ENCODE measurements at regions not wholly inside any gene's neighbourhood (a gene's known extent, or its start where the extent isn't known, plus 50 kb on each side); places are given as distances from the start of the nearest gene placed in this dataset.

DNA sequence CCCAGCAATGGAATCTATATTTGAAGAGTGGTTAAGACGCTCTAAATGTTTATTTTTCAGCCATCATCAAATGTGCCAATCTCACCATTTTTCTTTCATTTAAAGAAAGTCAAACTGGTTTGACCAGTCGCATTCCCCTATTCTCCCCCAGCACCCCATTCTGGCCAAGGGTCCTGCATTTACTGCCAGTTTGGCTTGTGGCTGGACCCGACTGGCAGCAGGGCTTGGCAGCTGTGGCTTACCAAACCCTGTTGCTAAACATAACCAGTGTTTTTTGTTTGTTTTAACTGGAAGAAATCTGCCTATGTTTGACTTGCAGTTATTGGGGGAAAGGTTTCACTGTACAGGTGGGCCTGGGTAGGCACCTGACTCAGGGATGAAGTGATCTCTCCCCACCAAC is 116.3 kb downstream of the CYP26A1 start:
- H3K4me1 ChIP-seq (replicated peaks): no peaks in the 10 kb centered on the region
- no peaks in the 10 kb centered on the region for H3K27me3 ChIP-seq (replicated peaks)
- H3K4me3 ChIP-seq: no peak overlapping the region
- no peak overlapping the region for H3K27ac ChIP-seq
- no peaks in the 10 kb centered on the region for H3K9me3 ChIP-seq (replicated peaks)
- no peak for DNase-seq (ENCODE audit: low read depth in 1 of 2, low spot score in 2 of 2)
- no peaks in the 10 kb centered on the region for H3K36me3 ChIP-seq

GRCh38 chr10:93190372-93190771 is 116.7 kb downstream of the CYP26A1 start:
- H3K27ac ChIP-seq: no peak overlapping the region
- H3K27me3 ChIP-seq (replicated peaks): no peaks in the 10 kb centered on the region
- no peaks in the 10 kb centered on the region for H3K9me3 ChIP-seq (replicated peaks)
- no peaks in the 10 kb centered on the region for H3K36me3 ChIP-seq
- H3K4me3 ChIP-seq: no peak overlapping the region
- no peak for DNase-seq (ENCODE audit: low read depth in 1 of 2, low spot score in 2 of 2)
- H3K4me1 ChIP-seq (replicated peaks): no peaks in the 10 kb centered on the region

DNA sequence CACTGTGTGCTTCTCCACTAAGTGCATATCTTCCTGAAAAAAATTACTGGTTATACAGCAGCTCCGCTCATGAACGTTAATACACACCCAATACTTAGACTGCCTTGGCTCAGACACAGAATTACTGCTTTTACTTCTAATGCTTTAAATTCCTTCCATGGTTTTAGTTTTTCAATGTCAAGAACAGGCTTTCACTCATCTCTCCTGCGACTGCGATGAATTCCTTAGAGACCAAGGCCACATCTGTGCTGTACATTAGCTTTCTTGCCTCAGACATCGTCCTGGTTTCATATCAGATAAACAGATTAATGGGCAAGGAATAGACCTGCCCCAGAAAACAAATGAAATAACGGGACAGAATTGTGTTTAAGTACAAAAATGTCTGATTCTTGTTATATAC is 120.2 kb downstream of the CYP26A1 start:
- H3K4me1 ChIP-seq (replicated peaks): peaks cover 10% of the 10 kb centered on the region
- H3K36me3 ChIP-seq: no peaks in the 10 kb centered on the region
- H3K27ac ChIP-seq: no peak overlapping the region
- H3K27me3 ChIP-seq (replicated peaks): no peaks in the 10 kb centered on the region
- H3K4me3 ChIP-seq: no peak overlapping the region
- no peaks in the 10 kb centered on the region for H3K9me3 ChIP-seq (replicated peaks)
- no peak for DNase-seq (ENCODE audit: low read depth in 1 of 2, low spot score in 2 of 2)

GRCh38 chr10:93198401-93199131 is 124.9 kb downstream of the CYP26A1 start:
- Histone ChIP-seq H3K4me1 (replicated peaks) (peaks cover 21% of the 10 kb centered on the region), H3K9me3 (replicated peaks) (no peaks in the 10 kb centered on the region), H3K27ac (peak overlapping the region; percentile 89), H3K4me3 (peak overlapping the region; percentile 19), H3K36me3 (no peaks in the 10 kb centered on the region), H3K27me3 (replicated peaks) (no peaks in the 10 kb centered on the region)
- DNase-seq (ENCODE audit: low read depth in 1 of 2, low spot score in 2 of 2): peak in 1 of 2 experiments; percentile 75

DNA sequence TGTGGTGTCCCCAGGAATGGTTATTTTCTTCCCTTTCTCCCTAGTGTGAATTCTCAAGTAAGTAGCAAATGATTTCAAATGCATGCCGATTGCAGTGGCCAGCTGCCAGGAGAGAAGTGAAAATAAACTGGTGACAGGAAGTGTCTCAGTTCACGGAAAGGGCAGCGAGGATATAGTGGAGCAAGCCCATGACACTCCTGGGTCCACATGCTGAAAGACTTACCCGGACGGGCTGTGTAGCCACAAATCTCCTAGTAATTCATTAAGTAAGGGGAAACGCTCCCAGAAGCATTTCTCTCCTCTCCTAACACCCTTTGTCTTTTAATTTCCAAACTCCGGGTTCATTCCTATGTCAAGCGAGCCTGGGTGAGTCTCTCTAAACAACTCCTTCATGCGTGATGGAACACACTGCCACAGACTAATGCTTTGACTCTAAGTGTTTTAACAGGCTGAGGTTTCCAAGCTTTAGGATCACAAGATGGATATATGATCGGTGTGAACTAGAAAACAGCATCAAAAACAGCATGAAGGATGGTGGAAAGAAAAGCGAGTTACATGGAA is 125.6 kb downstream of the CYP26A1 start:
- peak overlapping the region; percentile 89 for H3K27ac ChIP-seq
- no peaks in the 10 kb centered on the region for H3K36me3 ChIP-seq
- peaks cover 21% of the 10 kb centered on the region for H3K4me1 ChIP-seq (replicated peaks)
- DNase-seq (ENCODE audit: low read depth in 1 of 2, low spot score in 2 of 2): peak; percentile 92 to 96
- H3K9me3 ChIP-seq (replicated peaks): no peaks in the 10 kb centered on the region
- no peaks in the 10 kb centered on the region for H3K27me3 ChIP-seq (replicated peaks)
- H3K4me3 ChIP-seq: peak overlapping the region; percentile 19

DNA sequence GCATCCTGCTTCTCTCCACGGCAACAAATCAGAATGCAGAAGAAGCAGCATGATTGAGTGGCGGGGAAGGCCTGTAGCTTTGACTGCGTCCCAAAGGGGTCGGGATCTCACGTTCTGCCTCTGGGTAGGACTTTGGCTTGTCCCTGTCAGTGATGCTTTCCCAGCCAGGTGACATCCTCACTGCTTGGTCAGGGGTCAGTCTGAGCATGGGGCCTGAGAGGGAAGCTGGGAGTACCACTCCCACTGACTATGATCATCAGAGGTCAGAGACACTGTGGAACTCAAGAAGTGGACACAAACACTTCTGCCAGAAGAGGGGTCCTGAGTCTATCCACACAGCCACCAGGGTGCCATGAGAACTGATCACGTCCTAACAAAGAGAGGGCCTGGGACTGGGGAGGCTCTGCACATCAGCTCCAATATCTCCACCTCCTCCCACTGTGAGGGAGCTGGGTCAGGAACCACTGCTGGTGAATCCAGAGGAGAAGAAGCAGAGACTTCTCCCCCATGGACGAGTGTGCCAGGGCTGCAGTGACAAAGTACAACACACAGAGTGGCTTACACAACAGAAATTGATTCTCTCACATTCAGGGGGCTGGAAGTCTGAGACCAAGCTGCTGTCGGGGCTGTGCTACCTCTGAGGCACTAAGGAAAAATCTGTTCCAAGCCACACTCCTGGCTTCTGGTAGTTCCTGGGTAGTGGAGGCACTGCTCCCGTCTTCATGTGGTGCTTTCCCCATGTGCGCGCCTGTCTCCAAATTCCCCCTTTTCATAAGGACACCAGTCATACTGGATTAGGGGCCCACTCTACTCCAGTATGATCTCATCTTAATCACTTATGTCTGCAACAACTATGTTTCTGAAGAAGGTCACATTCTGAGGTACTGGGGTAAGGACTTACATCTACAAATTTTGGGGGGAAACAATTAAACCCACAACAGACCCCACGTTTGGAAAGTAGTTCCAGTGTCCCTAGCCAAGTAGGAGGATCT is 131.1 kb downstream of the CYP26A1 start:
- Histone ChIP-seq H3K27me3 (replicated peaks) (no peaks in the 10 kb centered on the region), H3K9me3 (replicated peaks) (no peaks in the 10 kb centered on the region), H3K36me3 (no peaks in the 10 kb centered on the region), H3K27ac (no peak overlapping the region), H3K4me3 (no peak overlapping the region), H3K4me1 (replicated peaks) (peaks cover 5% of the 10 kb centered on the region)
- DNase-seq (ENCODE audit: low read depth in 1 of 2, low spot score in 2 of 2): no peak

DNA sequence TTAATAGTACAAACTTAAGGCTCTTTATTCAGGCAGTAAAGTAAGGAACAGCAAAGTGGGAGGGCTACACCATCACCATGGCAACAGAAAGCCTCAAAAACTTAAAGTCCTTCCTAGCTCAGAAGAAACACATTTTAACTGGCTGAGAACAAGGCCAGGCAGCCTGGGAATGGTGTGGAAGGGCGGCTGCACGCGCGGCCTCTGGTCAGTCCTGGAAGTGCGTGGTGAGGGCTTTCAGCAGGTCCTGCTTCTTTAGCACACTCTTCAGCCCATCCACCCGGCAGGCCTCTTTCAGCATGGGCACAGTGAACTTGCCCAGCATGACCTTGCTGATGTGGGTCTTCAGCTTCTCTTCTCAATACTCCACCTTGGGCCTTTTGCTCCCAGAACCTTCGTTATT is 133.0 kb downstream of the CYP26A1 start:
- Histone ChIP-seq H3K27ac (no peak overlapping the region), H3K27me3 (replicated peaks) (no peaks in the 10 kb centered on the region), H3K9me3 (replicated peaks) (no peaks in the 10 kb centered on the region), H3K4me3 (no peak overlapping the region), H3K36me3 (no peaks in the 10 kb centered on the region), H3K4me1 (replicated peaks) (no peaks in the 10 kb centered on the region)
- DNase-seq (ENCODE audit: low read depth in 1 of 2, low spot score in 2 of 2): no peak

DNA sequence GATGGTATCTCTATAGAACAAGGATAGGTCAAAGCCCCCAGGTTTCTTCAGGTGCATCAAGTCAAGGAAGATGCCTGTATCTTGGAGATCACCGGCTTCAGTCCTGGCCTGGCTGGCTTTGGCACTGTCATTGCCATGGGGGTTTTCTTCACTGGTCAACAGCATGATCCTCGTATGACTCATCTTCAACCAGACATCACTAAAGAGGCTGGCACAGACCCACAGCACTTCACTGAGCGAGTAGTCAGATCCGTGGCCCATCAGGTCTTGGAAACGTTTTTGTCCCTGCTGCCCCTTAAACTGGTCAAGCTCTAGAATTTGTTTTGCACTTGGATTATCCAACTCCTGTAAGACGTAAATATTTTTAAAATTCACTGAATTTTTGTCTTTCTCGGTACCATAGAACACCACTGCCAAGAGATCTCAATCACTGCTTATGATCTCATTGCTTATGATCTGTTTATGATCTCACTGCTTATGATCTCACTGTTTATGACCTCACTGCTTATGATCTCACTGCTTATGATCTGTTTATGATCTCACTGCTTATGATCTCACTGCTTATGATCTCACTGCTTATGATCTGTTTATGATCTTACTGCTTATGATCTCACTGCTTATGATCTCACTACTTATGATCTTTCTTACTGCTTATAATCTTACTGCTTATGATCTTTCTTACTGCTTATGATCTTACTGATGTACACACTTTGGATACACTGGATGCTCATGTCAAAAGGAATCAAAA is 135.2 kb downstream of the CYP26A1 start:
- Histone ChIP-seq H3K4me3 (no peak overlapping the region), H3K27ac (no peak overlapping the region), H3K27me3 (replicated peaks) (no peaks in the 10 kb centered on the region), H3K4me1 (replicated peaks) (no peaks in the 10 kb centered on the region), H3K36me3 (no peaks in the 10 kb centered on the region), H3K9me3 (replicated peaks) (no peaks in the 10 kb centered on the region)
- peak in 1 of 2 experiments; percentile 32 for DNase-seq (ENCODE audit: low read depth in 1 of 2, low spot score in 2 of 2)

- Histone ChIP-seq H3K36me3 (no peaks in the 10 kb centered on the region), H3K9me3 (replicated peaks) (no peaks in the 10 kb centered on the region), H3K27ac (no peak overlapping the region), H3K4me3 (no peak overlapping the region), H3K4me1 (replicated peaks) (no peaks in the 10 kb centered on the region), H3K27me3 (replicated peaks) (no peaks in the 10 kb centered on the region)
- no peak for DNase-seq (ENCODE audit: low read depth in 1 of 2, low spot score in 2 of 2)
Measured at GRCh38 chr10:93211991-93212390, 138.3 kb downstream of the CYP26A1 start.

DNA sequence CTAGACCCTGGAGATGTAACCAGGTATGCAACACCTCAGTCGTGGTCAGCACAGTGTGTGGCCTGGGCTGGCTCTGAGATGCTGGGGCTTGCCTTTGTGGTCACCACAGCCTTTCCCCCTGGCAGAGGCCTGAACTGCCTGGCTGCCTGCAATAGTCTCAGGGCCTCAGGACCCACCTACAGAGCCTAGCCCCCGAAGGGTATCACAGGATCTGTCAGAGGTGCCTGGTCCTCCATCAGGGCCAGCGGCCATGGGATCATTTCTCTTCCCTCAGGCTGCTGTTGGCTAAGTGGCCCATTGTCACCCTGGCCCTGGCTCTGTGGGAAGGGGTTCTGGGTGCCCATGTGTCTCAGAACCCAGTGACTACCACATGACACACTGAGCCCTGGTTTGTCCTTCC is 141.6 kb downstream of the CYP26A1 start:
- Histone ChIP-seq H3K36me3 (no peaks in the 10 kb centered on the region), H3K4me1 (replicated peaks) (peaks cover 21% of the 10 kb centered on the region)

DNA sequence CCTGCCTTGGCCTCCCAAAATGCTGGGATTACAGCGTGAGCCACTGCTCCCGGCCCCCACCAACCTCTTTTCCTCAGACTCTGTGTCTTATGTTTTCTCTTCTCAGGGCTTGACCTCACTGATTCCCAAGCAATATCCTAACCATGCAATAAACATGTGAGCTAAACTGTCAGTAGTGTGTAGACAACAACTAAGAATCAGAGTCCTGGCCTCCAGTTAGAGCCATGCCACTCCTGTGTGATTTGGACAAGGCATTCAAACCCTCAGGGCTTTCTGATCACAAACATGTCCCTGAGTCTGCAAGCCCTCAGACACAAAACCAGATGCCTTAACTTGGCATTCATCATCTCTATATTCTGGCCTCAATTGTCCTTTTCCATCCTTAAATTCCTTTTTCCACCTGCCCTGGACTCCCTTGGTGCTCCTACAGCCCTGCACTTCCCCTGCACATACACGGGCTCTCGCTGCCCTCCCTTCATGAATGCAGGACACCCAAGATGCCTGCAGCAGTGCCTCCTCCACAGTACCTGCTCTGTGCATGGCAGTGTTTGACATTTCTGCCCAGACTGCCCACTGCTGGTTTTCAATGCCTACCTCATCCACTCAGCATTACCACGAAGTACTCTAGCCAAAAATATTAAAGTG is 142.8 kb downstream of the CYP26A1 start:
- Histone ChIP-seq H3K36me3 (no peaks in the 10 kb centered on the region), H3K4me3 (no peak overlapping the region), H3K27me3 (replicated peaks) (no peaks in the 10 kb centered on the region), H3K4me1 (replicated peaks) (peaks cover 25% of the 10 kb centered on the region), H3K27ac (no peak overlapping the region), H3K9me3 (replicated peaks) (no peaks in the 10 kb centered on the region)
- DNase-seq (ENCODE audit: low read depth in 1 of 2, low spot score in 2 of 2): no peak

More for the DNA sequence above, 141.6 kb downstream of the CYP26A1 start:
- H3K9me3 ChIP-seq (replicated peaks): no peaks in the 10 kb centered on the region
- no peak for DNase-seq (ENCODE audit: low read depth in 1 of 2, low spot score in 2 of 2)
- H3K27me3 ChIP-seq (replicated peaks): no peaks in the 10 kb centered on the region
- no peak overlapping the region for H3K27ac ChIP-seq
- H3K4me3 ChIP-seq: no peak overlapping the region

- H3K4me1 ChIP-seq (replicated peaks): peaks cover 25% of the 10 kb centered on the region
- no peak for DNase-seq (ENCODE audit: low read depth in 1 of 2, low spot score in 2 of 2)
- no peaks in the 10 kb centered on the region for H3K36me3 ChIP-seq
- no peak overlapping the region for H3K27ac ChIP-seq
- no peaks in the 10 kb centered on the region for H3K27me3 ChIP-seq (replicated peaks)
- no peaks in the 10 kb centered on the region for H3K9me3 ChIP-seq (replicated peaks)
- H3K4me3 ChIP-seq: no peak overlapping the region
Measured at GRCh38 chr10:93218386-93218785, 144.7 kb downstream of the CYP26A1 start.

GRCh38 chr10:93219347-93219746 is 145.7 kb downstream of the CYP26A1 start:
- H3K27ac ChIP-seq: peak overlapping the region; percentile 9
- H3K4me3 ChIP-seq: no peak overlapping the region
- no peaks in the 10 kb centered on the region for H3K36me3 ChIP-seq
- H3K9me3 ChIP-seq (replicated peaks): no peaks in the 10 kb centered on the region
- H3K4me1 ChIP-seq (replicated peaks): peaks cover 25% of the 10 kb centered on the region
- DNase-seq (ENCODE audit: low read depth in 1 of 2, low spot score in 2 of 2): peak; percentile 78 to 93
- no peaks in the 10 kb centered on the region for H3K27me3 ChIP-seq (replicated peaks)
